HepG2 (cell line): ENCODE measurements at regions not wholly inside any gene's neighbourhood (a gene's known extent, or its start where the extent isn't known, plus 50 kb on each side); places are given as distances from the start of the nearest gene placed in this dataset.

Experiments
- ATAC-seq: fragments of 200-7000 bp; cut with Tn5 transposase; 3 replicates; pipeline ENCODE4 v1.9.1; 2020; ENCODE audit warnings: mild to moderate bottlenecking, moderate library complexity
- BruUV-seq: library from RNA; stranded (reverse); fragments of 400-500 nt; replicated peaks from 2 replicates; lab custom pipeline; 2021; lab: Mats Ljungman, UMichigan
- CTCF ChIA-PET: fragments of 300-600 bp; formaldehyde crosslinking; extraction: SDS; loops from one replicate; lab custom pipeline; 2021; ENCODE audit warnings: low total read pairs, inconsistent platforms, low intra/inter-chr PET ratio; lab: Yijun Ruan, JAX
- POLR2A ChIA-PET: fragments of 350-600 bp; sonication (Branson Sonifier 250); formaldehyde crosslinking; loops from one replicate; lab custom pipeline; 2020; ENCODE audit warnings: antibody characterized with exemption, inconsistent platforms; lab: Yijun Ruan, JAX
- DNase-seq: peaks from one replicate; pipeline ENCODE4 v3.0.0-alpha.2; 2015; ENCODE audit warnings: low spot score
- FAIRE-seq: peaks from 3 replicates; lab custom pipeline; 2011; peaks lifted over from hg19 to GRCh38; lab: Jason Lieb, UNC
- H2AFZ ChIP-seq: one replicate; pipeline ENCODE4 v1.6.1; 2011; ENCODE audit warnings: low read length, inconsistent platforms
- H3K27ac ChIP-seq: fragments of 300-600 bp; 3 replicates; pipeline ENCODE4 v1.8.0; 2011; ENCODE audit warnings: mixed run types, mild to moderate bottlenecking, mixed read lengths, low read length, inconsistent platforms; ENCODE audit not compliant: insufficient read depth; ENCODE audit errors: extremely low read length
- H3K27me3 ChIP-seq, 2 experiments: fragments of 200-600 bp in 1 of 2; 2 replicates in 1 of 2; 3 replicates in 1 of 2; pipeline versions ENCODE4 v1.6.0 to v1.8.0; 2011; ENCODE audit warnings: low read length in 2 of 2, mild to moderate bottlenecking in 2 of 2, moderate library complexity in 2 of 2, inconsistent platforms in 1 of 2; ENCODE audit not compliant: insufficient read depth in 2 of 2, control insufficient read depth in 1 of 2
- H3K36me3 ChIP-seq, 2 experiments: fragments of 200-600 bp in 1 of 2; replicated peaks in 1 of 2; 2 replicates in 1 of 2; 3 replicates in 1 of 2; pipeline versions ENCODE4 v1.5.1 to v1.8.0; 2011; ENCODE audit warnings: low read length in 2 of 2, inconsistent platforms in 1 of 2; ENCODE audit not compliant: insufficient read depth in 2 of 2, control insufficient read depth in 1 of 2
- H3K4me1 ChIP-seq: 2 replicates; pipeline ENCODE4 v1.5.1; 2012; ENCODE audit warnings: low read length, inconsistent platforms; ENCODE audit not compliant: insufficient read depth
- H3K4me2 ChIP-seq: 2 replicates; pipeline ENCODE4 v1.6.0; 2011; ENCODE audit warnings: low read depth, low read length, inconsistent platforms
- H3K4me3 ChIP-seq, 3 experiments: fragments of 200-600 bp in 1 of 3; sonication (generic), shearing (Covaris generic) in 1 of 3; replicated peaks in 1 of 3; 2 replicates each; pipeline ENCODE4 v1.5.1; 2011 to 2016; ENCODE audit warnings: low read length in 3 of 3, inconsistent platforms in 2 of 3, low read depth in 2 of 3, mild to moderate bottlenecking in 2 of 3, control low read depth in 1 of 3, mixed read lengths in 1 of 3; ENCODE audit not compliant: insufficient read depth in 1 of 3
- H3K79me2 ChIP-seq: one replicate; pipeline ENCODE4 v1.6.1; 2011; ENCODE audit warnings: low read length, inconsistent platforms; ENCODE audit not compliant: insufficient read depth
- H3K9ac ChIP-seq: 2 replicates; pipeline ENCODE4 v1.6.0; 2011; ENCODE audit warnings: mild to moderate bottlenecking, low read depth, low read length, inconsistent platforms; ENCODE audit not compliant: insufficient read depth
- H3K9me3 ChIP-seq: 2 replicates; pipeline ENCODE4 v1.5.1; 2012; ENCODE audit warnings: mild to moderate bottlenecking, low read length
- H4K20me1 ChIP-seq: 2 replicates; pipeline ENCODE4 v1.6.0; 2011; ENCODE audit warnings: inconsistent platforms, mild to moderate bottlenecking, low read length, moderate library complexity; ENCODE audit not compliant: insufficient read depth
- AGO1 ChIP-seq: fragments of 200-400 bp; formaldehyde crosslinking; IDR thresholded peaks from 2 replicates; pipeline ENCODE4 v1.6.1; 2017; ENCODE audit warnings: mild to moderate bottlenecking, low read depth, low read length, moderate library complexity; ENCODE audit not compliant: poor library complexity, severe bottlenecking
- ERF ChIP-seq: IDR thresholded peaks from 2 replicates; pipeline ENCODE4 v1.6.1; 2018; ENCODE audit warnings: missing biosample characterization, missing genetic modification reagents
- KAT7 ChIP-seq: IDR thresholded peaks from 2 replicates; pipeline ENCODE4 v1.6.1; 2018; ENCODE audit warnings: borderline replicate concordance, missing compliant biosample characterization
- KMT2B ChIP-seq: IDR thresholded peaks from 2 replicates; pipeline ENCODE4 v1.6.1; 2016; ENCODE audit warnings: missing genetic modification reagents, missing compliant biosample characterization
- NR3C1 ChIP-seq: sonication (generic); formaldehyde crosslinking; IDR thresholded peaks from 2 replicates; pipeline ENCODE4 v1.4.0; 2020; ENCODE audit warnings: missing genetic modification reagents
- STAG1 ChIP-seq: sonication (generic); formaldehyde crosslinking; IDR thresholded peaks from 2 replicates; pipeline ENCODE4 v1.4.0; 2020; ENCODE audit warnings: missing genetic modification reagents
- ZBTB26 ChIP-seq: IDR thresholded peaks from 2 replicates; pipeline ENCODE4 v1.6.1; 2016; ENCODE audit warnings: missing compliant biosample characterization, missing genetic modification reagents, borderline replicate concordance
- ZBTB38 ChIP-seq: sonication (generic); formaldehyde crosslinking; IDR thresholded peaks from 2 replicates; pipeline ENCODE4 v1.5.1; 2020; ENCODE audit warnings: mild to moderate bottlenecking, missing genetic modification reagents
- ZNF253 ChIP-seq: sonication (generic); formaldehyde crosslinking; IDR thresholded peaks from 2 replicates; pipeline ENCODE4 v1.8.0; 2022; ENCODE audit warnings: mild to moderate bottlenecking, missing genetic modification reagents, borderline replicate concordance
- ZNF724P ChIP-seq: sonication (generic); formaldehyde crosslinking; IDR thresholded peaks from 2 replicates; pipeline ENCODE4 v1.8.0; 2022; ENCODE audit warnings: missing genetic modification reagents, borderline replicate concordance
- ZNF775 ChIP-seq: sonication (generic); formaldehyde crosslinking; IDR thresholded peaks from 2 replicates; pipeline ENCODE4 v1.4.0; 2020; ENCODE audit warnings: missing genetic modification reagents, mild to moderate bottlenecking, moderate library complexity, borderline replicate concordance
- ZNF790 ChIP-seq: sonication (generic); formaldehyde crosslinking; IDR thresholded peaks from 2 replicates; pipeline ENCODE4 v1.8.0; 2022; ENCODE audit warnings: missing genetic modification reagents, mild to moderate bottlenecking, borderline replicate concordance
- ZNF850 ChIP-seq: sonication (generic); formaldehyde crosslinking; conservative IDR thresholded peaks from 2 replicates; pipeline ENCODE4 v1.9.0; 2021; ENCODE audit warnings: mild to moderate bottlenecking, missing genetic modification reagents
- ZSCAN20 ChIP-seq: sonication (generic); formaldehyde crosslinking; IDR thresholded peaks from 2 replicates; pipeline ENCODE4 v1.4.0; 2020; ENCODE audit warnings: missing genetic modification reagents, mild to moderate bottlenecking, borderline replicate concordance
- ZSCAN9 ChIP-seq: IDR thresholded peaks from 2 replicates; pipeline ENCODE4 v1.6.1; 2016; ENCODE audit warnings: borderline replicate concordance
- WGBS: methylation state at CpG from one replicate; pipeline ENCODE4 v1.1.6; 2017; ENCODE audit warnings: low lambda C conversion rate; 5-methylcytosine and 5-hydroxymethylcytosine counted together
- in situ Hi-C: cut with HindIII; loops from 2 replicates; pipeline ENCODE4 v1.10.0; 2017; ENCODE audit warnings: low pct_unique_long_range_greater_than_20kb; ENCODE audit not compliant: extremely low pct_ligation_motif_present
- intact Hi-C: fragments of 100-400 bp; cut with micrococcal nuclease; formaldehyde crosslinking; loops from one replicate; pipeline ENCODE4 v1.10.0; 2022; ENCODE audit not compliant: unreplicated experiment

GRCh38 chr13:74077375-74077774 lies 56.8 kb downstream of the KLF12 start:
- H3K27me3 ChIP-seq: no peaks in the 10 kb centered on the region
- no peak overlapping the region for H2AFZ ChIP-seq
- ATAC-seq (no peak), DNase-seq (no peak)
- no peak overlapping the region for H3K4me3 ChIP-seq
- H4K20me1 ChIP-seq: no peaks in the 10 kb centered on the region
- H3K79me2 ChIP-seq: no peaks in the 10 kb centered on the region
- in situ Hi-C loops: no loop called here
- no TSS peak for BruUV-seq
- POLR2A ChIA-PET: no interaction called here
- H3K36me3 ChIP-seq: no peaks in the 10 kb centered on the region
- H3K27ac ChIP-seq: no peak overlapping the region
- no peak for TF ChIP-seq ZBTB38 (CRISPR knock-in tag)
- TF ChIP-seq ZNF790: no peak
- no peak for TF ChIP-seq KAT7
- TF ChIP-seq ZNF724P (CRISPR knock-in tag): no peak
- no peak for TF ChIP-seq ZSCAN9 (CRISPR knock-in tag)
- no peak for TF ChIP-seq STAG1 (CRISPR knock-in tag)
- no peak for TF ChIP-seq ZNF253 (CRISPR knock-in tag)
- TF ChIP-seq AGO1: no peak
- TF ChIP-seq ZNF775 (CRISPR knock-in tag): no peak
- no peak for TF ChIP-seq NR3C1
- TF ChIP-seq ZBTB26 (CRISPR knock-in tag): no peak
- TF ChIP-seq ZNF850 (CRISPR knock-in tag): no peak
- no peak for TF ChIP-seq ERF (CRISPR knock-in tag)
- no peak for TF ChIP-seq KMT2B (CRISPR knock-in tag)
- TF ChIP-seq ZSCAN20 (CRISPR knock-in tag): no peak
- TF ChIP-seq, all 625 proteins: peak for 0
- CTCF ChIA-PET: no interaction called here
- WGBS: 57% methylated on average over 2 of the region's 2 CpGs
- H3K9me3 ChIP-seq: no peaks in the 10 kb centered on the region
- H3K4me2 ChIP-seq: no peak overlapping the region
- no peak for FAIRE-seq
- peaks cover 21% of the 10 kb centered on the region for H3K4me1 ChIP-seq
- intact Hi-C loops: no loop called here
- no peak overlapping the region for H3K9ac ChIP-seq
